Gastrocnemius medialis (tissue), 4 donors: ENCODE measurements at regions not wholly inside any gene's neighbourhood (a gene's known extent, or its start where the extent isn't known, plus 50 kb on each side); places are given as distances from the start of the nearest gene placed in this dataset.

Experiments
- CTCF ChIP-seq, 5 experiments: fragments of 450-650 bp in 3 of 5; fragments of 200-600 bp in 2 of 5; sonication (generic) in 2 of 5; IDR thresholded peaks in 4 of 5; conservative IDR thresholded peaks in 1 of 5; 1 replicate in 4 of 5; 2 replicates in 1 of 5; pipeline ENCODE4 v1.5.1; 2016 to 2019; ENCODE audit warnings: antibody characterized with exemption in 5 of 5, mild to moderate bottlenecking in 3 of 5, moderate library complexity in 3 of 5
- POLR2A ChIP-seq, 2 donors: fragments of 450-650 bp; IDR thresholded peaks; one replicate each; pipeline ENCODE4 v1.6.1; 2017; ENCODE audit warnings: antibody characterized with exemption in 2 of 2, mild to moderate bottlenecking in 2 of 2, moderate library complexity in 2 of 2

- TF ChIP-seq CTCF (IDR thresholded peaks at IDR 0.05 in 4 of 5, conservative IDR thresholded peaks at IDR 0.05 in 1 of 5) (no peak), POLR2A (IDR thresholded peaks at IDR 0.05) (no peak)
These were observed 146.6 kb upstream of the NCK2 start for GRCh38 chr2:105597806-105598803.
